K562 (cell line): ENCODE measurements at regions not wholly inside any gene's neighbourhood (a gene's known extent, or its start where the extent isn't known, plus 50 kb on each side); places are given as distances from the start of the nearest gene placed in this dataset.

ENCODE experiments used
- BCL6 ChIP-seq: fragments of 250-450 bp; sonication (Bioruptor Pico); IDR thresholded peaks from 2 replicates; pipeline ENCODE4 v1.4.0; 2020
- BCLAF1 ChIP-seq, 2 experiments: fragments of 450-650 bp in 1 of 2; IDR thresholded peaks; 2 replicates each; pipeline ENCODE4 v1.6.1; 2011 to 2017; ENCODE audit warnings: low read depth in 2 of 2, antibody characterized with exemption in 1 of 2, borderline replicate concordance in 1 of 2, low read length in 1 of 2, mild to moderate bottlenecking in 1 of 2, mixed read lengths in 1 of 2; ENCODE audit not compliant: control insufficient read depth in 1 of 2
- MECOM ChIP-seq: fragments of 250-450 bp; sonication (Bioruptor Pico); IDR thresholded peaks from 2 replicates; pipeline ENCODE4 v1.8.0; 2022; ENCODE audit warnings: inconsistent platforms
- NCOA6 ChIP-seq: fragments of 450-650 bp; IDR thresholded peaks from 2 replicates; pipeline ENCODE4 v1.6.1; 2017; ENCODE audit warnings: mild to moderate bottlenecking
- POLR2AphosphoS5 ChIP-seq: IDR thresholded peaks from 2 replicates; pipeline ENCODE4 v1.6.1; 2011; ENCODE audit warnings: mild to moderate bottlenecking, low read depth, low read length, moderate library complexity; ENCODE audit not compliant: control insufficient read depth, insufficient read depth
- TAF7 ChIP-seq: fragments of 450-650 bp; IDR thresholded peaks from 2 replicates; pipeline ENCODE4 v1.6.1; 2016; ENCODE audit warnings: missing genetic modification characterization, missing compliant biosample characterization
- TCF3 ChIP-seq: sonication (generic); formaldehyde crosslinking; IDR thresholded peaks from 2 replicates; pipeline ENCODE4 v1.4.0; 2020; ENCODE audit warnings: mild to moderate bottlenecking, missing genetic modification reagents
- ZC3H11A ChIP-seq: IDR thresholded peaks from 2 replicates; pipeline ENCODE4 v1.6.1; 2012; ENCODE audit warnings: low read depth, low read length, improper control_type of control experiment
- ZNF282 ChIP-seq: sonication (generic); formaldehyde crosslinking; IDR thresholded peaks from 2 replicates; pipeline ENCODE4 v1.8.1; 2023; ENCODE audit warnings: missing genetic modification reagents
- ZNF668 ChIP-seq: fragments of 250-450 bp; sonication (Bioruptor Pico); IDR thresholded peaks from 2 replicates; pipeline ENCODE4 v1.8.0; 2022; ENCODE audit warnings: mild to moderate bottlenecking, inconsistent platforms
- TF ChIP-seq, protein P1 (sequence below): fragments of 450-650 bp; IDR thresholded peaks from 2 replicates; pipeline ENCODE4 v1.6.1; 2016
- TF ChIP-seq, protein P2 (sequence below): fragments of 450-650 bp; IDR thresholded peaks from one replicate; pipeline ENCODE4 v1.6.1; 2018; ENCODE audit warnings: mild to moderate bottlenecking, moderate library complexity; ENCODE audit not compliant: partially characterized antibody
- TF ChIP-seq, protein P3 (sequence below), 3 experiments: IDR thresholded peaks in 2 of 3; conservative IDR thresholded peaks in 1 of 3; 2 replicates each; pipeline ENCODE4 v1.5.1; 2011 to 2012; ENCODE audit warnings: low read length in 3 of 3, mild to moderate bottlenecking in 3 of 3, control low read depth in 2 of 3, improper control_type of control experiment in 1 of 3, inconsistent platforms in 1 of 3, low read depth in 1 of 3, mixed read lengths in 1 of 3, moderate library complexity in 1 of 3; ENCODE audit not compliant: insufficient read depth in 2 of 3

GRCh38 chr5:164909673-164910072, 1404.3 kb downstream of the MAT2B start:
- TF ChIP-seq ZNF668 (no peak), MECOM (CRISPR knock-in tag) (no peak), ZNF282 (CRISPR knock-in tag) (no peak), BCLAF1 (IDR thresholded peaks at IDR 0.05; ENCODE audit: borderline replicate concordance in 1 of 2, control insufficient read depth in 1 of 2, low read depth in 2 of 2, low read length in 1 of 2) (no peak), TCF3 (CRISPR knock-in tag) (no peak), NCOA6 (no peak), BCL6 (no peak), POLR2AphosphoS5 (no peak), TAF7 (tag) (no peak), ZC3H11A (no peak)
- TF ChIP-seq, protein P1, sequence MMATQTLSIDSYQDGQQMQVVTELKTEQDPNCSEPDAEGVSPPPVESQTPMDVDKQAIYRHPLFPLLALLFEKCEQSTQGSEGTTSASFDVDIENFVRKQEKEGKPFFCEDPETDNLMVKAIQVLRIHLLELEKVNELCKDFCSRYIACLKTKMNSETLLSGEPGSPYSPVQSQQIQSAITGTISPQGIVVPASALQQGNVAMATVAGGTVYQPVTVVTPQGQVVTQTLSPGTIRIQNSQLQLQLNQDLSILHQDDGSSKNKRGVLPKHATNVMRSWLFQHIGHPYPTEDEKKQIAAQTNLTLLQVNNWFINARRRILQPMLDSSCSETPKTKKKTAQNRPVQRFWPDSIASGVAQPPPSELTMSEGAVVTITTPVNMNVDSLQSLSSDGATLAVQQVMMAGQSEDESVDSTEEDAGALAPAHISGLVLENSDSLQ, result no peak
- TF ChIP-seq, protein P2, sequence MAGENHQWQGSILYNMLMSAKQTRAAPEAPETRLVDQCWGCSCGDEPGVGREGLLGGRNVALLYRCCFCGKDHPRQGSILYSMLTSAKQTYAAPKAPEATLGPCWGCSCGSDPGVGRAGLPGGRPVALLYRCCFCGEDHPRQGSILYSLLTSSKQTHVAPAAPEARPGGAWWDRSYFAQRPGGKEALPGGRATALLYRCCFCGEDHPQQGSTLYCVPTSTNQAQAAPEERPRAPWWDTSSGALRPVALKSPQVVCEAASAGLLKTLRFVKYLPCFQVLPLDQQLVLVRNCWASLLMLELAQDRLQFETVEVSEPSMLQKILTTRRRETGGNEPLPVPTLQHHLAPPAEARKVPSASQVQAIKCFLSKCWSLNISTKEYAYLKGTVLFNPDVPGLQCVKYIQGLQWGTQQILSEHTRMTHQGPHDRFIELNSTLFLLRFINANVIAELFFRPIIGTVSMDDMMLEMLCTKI, result no peak
- TF ChIP-seq, protein P3, sequence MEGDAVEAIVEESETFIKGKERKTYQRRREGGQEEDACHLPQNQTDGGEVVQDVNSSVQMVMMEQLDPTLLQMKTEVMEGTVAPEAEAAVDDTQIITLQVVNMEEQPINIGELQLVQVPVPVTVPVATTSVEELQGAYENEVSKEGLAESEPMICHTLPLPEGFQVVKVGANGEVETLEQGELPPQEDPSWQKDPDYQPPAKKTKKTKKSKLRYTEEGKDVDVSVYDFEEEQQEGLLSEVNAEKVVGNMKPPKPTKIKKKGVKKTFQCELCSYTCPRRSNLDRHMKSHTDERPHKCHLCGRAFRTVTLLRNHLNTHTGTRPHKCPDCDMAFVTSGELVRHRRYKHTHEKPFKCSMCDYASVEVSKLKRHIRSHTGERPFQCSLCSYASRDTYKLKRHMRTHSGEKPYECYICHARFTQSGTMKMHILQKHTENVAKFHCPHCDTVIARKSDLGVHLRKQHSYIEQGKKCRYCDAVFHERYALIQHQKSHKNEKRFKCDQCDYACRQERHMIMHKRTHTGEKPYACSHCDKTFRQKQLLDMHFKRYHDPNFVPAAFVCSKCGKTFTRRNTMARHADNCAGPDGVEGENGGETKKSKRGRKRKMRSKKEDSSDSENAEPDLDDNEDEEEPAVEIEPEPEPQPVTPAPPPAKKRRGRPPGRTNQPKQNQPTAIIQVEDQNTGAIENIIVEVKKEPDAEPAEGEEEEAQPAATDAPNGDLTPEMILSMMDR (IDR thresholded peaks at IDR 0.05 in 2 of 3, conservative IDR thresholded peaks at IDR 0.05 in 1 of 3; ENCODE audit: insufficient read depth in 2 of 3, low read depth in 1 of 3, low read length in 3 of 3), result no peak
